ENCODE measurements at regions not wholly inside any gene's neighbourhood (a gene's known extent, or its start where the extent isn't known, plus 50 kb on each side); places are given as distances from the start of the nearest gene placed in this dataset.

DNA sequence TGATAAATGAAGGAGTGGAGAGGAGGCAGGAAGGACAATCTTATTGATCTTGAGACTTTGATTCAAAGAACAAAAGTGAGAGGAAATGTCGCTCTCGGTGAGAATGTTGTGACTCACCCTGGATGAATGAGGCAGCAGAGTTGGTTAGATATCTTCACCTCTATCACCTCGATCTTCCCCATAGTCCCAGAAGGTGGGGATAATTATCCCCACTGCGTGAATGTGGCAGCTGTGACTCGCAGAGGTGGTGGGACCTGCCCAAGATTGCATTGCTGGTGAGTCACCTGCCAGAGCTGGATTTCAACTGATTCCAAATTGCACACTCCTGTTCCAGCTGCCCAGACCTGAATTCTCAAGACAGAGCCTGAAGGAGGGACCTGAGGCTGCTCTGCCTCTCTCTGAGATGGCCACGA is 105.0 kb downstream of the MATN1 start:
- no peak for TF ChIP-seq EP300 (IDR thresholded peaks at IDR 0.05)
- TF ChIP-seq, protein P1, sequence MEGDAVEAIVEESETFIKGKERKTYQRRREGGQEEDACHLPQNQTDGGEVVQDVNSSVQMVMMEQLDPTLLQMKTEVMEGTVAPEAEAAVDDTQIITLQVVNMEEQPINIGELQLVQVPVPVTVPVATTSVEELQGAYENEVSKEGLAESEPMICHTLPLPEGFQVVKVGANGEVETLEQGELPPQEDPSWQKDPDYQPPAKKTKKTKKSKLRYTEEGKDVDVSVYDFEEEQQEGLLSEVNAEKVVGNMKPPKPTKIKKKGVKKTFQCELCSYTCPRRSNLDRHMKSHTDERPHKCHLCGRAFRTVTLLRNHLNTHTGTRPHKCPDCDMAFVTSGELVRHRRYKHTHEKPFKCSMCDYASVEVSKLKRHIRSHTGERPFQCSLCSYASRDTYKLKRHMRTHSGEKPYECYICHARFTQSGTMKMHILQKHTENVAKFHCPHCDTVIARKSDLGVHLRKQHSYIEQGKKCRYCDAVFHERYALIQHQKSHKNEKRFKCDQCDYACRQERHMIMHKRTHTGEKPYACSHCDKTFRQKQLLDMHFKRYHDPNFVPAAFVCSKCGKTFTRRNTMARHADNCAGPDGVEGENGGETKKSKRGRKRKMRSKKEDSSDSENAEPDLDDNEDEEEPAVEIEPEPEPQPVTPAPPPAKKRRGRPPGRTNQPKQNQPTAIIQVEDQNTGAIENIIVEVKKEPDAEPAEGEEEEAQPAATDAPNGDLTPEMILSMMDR (IDR thresholded peaks at IDR 0.05), result no peak
